Liver (tissue), 3 donors: ENCODE measurements at regions not wholly inside any gene's neighbourhood (a gene's known extent, or its start where the extent isn't known, plus 50 kb on each side); places are given as distances from the start of the nearest gene placed in this dataset.

ENCODE experiments used
- GABPA ChIP-seq, 2 donors: IDR thresholded peaks in 1 of 2; conservative IDR thresholded peaks in 1 of 2; 2 replicates each; pipeline ENCODE4 v1.6.1; 2016; ENCODE audit warnings: antibody characterized with exemption in 2 of 2, mild to moderate bottlenecking in 1 of 2, moderate library complexity in 1 of 2
- RAD21 ChIP-seq, 2 donors: IDR thresholded peaks; 2 replicates each; pipeline ENCODE4 v1.6.1; 2016; ENCODE audit warnings: antibody characterized with exemption in 2 of 2, mild to moderate bottlenecking in 2 of 2
- SP1 ChIP-seq: IDR thresholded peaks from 2 replicates; pipeline ENCODE4 v1.6.1; 2018; ENCODE audit warnings: antibody characterized with exemption, mild to moderate bottlenecking
- TAF1 ChIP-seq: conservative IDR thresholded peaks from 2 replicates; pipeline ENCODE4 v1.6.1; 2016; ENCODE audit warnings: antibody characterized with exemption, mild to moderate bottlenecking
- TF ChIP-seq, protein P1 (sequence below): fragments of 150-350 bp; IDR thresholded peaks from 2 replicates; pipeline ENCODE4 v1.5.1; 2017; ENCODE audit warnings: improper control_type of control experiment, low read depth, low read length; ENCODE audit not compliant: missing input control
- TF ChIP-seq, protein P2 (sequence below): IDR thresholded peaks from 2 replicates; pipeline ENCODE4 v1.6.1; 2016; ENCODE audit warnings: antibody characterized with exemption
- donor health status: healthy.
- donor health status: healthy.

DNA sequence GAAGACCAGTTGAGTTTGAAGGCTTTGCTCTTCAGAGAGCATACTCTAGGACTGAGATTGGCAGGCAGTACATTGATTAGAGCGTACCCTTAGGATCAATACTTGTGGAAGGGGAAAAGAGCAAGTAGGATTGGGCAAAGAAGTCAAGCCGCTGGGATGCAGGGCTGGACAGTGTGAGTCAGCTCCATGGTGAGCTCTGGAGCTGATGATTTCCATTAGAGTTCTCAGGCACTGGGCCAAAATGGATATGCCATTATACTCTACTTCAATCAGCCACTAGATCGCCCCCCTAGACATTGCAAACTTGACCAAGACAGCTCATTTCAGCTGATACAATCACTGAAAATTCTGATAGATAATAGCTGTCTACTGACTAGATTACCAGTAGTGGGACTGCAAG is 432.7 kb upstream of the ALCAM start:
- TF ChIP-seq RAD21 (IDR thresholded peaks at IDR 0.05) (no peak), TAF1 (no peak), GABPA (IDR thresholded peaks at IDR 0.05 in 1 of 2, conservative IDR thresholded peaks at IDR 0.05 in 1 of 2) (no peak), SP1 (no peak)
- TF ChIP-seq, protein P1, sequence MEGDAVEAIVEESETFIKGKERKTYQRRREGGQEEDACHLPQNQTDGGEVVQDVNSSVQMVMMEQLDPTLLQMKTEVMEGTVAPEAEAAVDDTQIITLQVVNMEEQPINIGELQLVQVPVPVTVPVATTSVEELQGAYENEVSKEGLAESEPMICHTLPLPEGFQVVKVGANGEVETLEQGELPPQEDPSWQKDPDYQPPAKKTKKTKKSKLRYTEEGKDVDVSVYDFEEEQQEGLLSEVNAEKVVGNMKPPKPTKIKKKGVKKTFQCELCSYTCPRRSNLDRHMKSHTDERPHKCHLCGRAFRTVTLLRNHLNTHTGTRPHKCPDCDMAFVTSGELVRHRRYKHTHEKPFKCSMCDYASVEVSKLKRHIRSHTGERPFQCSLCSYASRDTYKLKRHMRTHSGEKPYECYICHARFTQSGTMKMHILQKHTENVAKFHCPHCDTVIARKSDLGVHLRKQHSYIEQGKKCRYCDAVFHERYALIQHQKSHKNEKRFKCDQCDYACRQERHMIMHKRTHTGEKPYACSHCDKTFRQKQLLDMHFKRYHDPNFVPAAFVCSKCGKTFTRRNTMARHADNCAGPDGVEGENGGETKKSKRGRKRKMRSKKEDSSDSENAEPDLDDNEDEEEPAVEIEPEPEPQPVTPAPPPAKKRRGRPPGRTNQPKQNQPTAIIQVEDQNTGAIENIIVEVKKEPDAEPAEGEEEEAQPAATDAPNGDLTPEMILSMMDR = no peak
- TF ChIP-seq, protein P2, sequence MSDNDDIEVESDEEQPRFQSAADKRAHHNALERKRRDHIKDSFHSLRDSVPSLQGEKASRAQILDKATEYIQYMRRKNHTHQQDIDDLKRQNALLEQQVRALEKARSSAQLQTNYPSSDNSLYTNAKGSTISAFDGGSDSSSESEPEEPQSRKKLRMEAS = no peak
